Smooth muscle cell (in vitro differentiated cells): ENCODE measurements at regions not wholly inside any gene's neighbourhood (a gene's known extent, or its start where the extent isn't known, plus 50 kb on each side); places are given as distances from the start of the nearest gene placed in this dataset.

Experiments
- DNase-seq: peaks from one replicate; lab custom pipeline; 2025; ENCODE audit not compliant: unreplicated experiment; lab: John Stamatoyannopoulos, UW
- H2AFZ ChIP-seq: fragments of 200-600 bp; sonication (generic); 2 replicates; pipeline ENCODE4 v1.6.0; 2016; ENCODE audit warnings: antibody characterized with exemption, low read depth, mild to moderate bottlenecking
- H3F3A ChIP-seq: fragments of 200-600 bp; sonication (generic); 2 replicates; pipeline ENCODE4 v1.6.0; 2017; ENCODE audit warnings: antibody characterized with exemption, low read depth
- H3K27ac ChIP-seq: fragments of 200-600 bp; sonication (generic); 2 replicates; pipeline ENCODE4 v1.5.1; 2016; ENCODE audit warnings: low read depth, mild to moderate bottlenecking
- H3K27me3 ChIP-seq: fragments of 200-600 bp; sonication (generic); 2 replicates; pipeline ENCODE4 v1.6.1; 2016; ENCODE audit warnings: low read depth, mild to moderate bottlenecking
- H3K36me3 ChIP-seq: fragments of 200-600 bp; sonication (generic); 2 replicates; pipeline ENCODE4 v1.5.1; 2016; ENCODE audit warnings: low read depth
- H3K4me1 ChIP-seq: fragments of 200-600 bp; sonication (generic); 2 replicates; pipeline ENCODE4 v1.5.1; 2016; ENCODE audit warnings: low read depth
- H3K4me2 ChIP-seq: fragments of 200-600 bp; sonication (generic); 2 replicates; pipeline ENCODE4 v1.6.0; 2016; ENCODE audit warnings: mild to moderate bottlenecking
- H3K4me3 ChIP-seq: fragments of 200-600 bp; sonication (generic); 2 replicates; pipeline ENCODE4 v1.5.1; 2016; ENCODE audit warnings: mild to moderate bottlenecking
- H3K79me2 ChIP-seq: fragments of 200-600 bp; sonication (generic); 2 replicates; pipeline ENCODE4 v1.6.0; 2016; ENCODE audit warnings: low read depth, mild to moderate bottlenecking
- H3K9ac ChIP-seq: fragments of 200-600 bp; sonication (generic); 2 replicates; pipeline ENCODE4 v1.6.0; 2016; ENCODE audit warnings: low read depth
- H3K9me3 ChIP-seq: fragments of 200-600 bp; sonication (generic); replicated peaks from 2 replicates; pipeline ENCODE4 v1.5.1; 2016; ENCODE audit warnings: low read depth
- H4K20me1 ChIP-seq: fragments of 200-600 bp; sonication (generic); 2 replicates; pipeline ENCODE4 v1.6.0; 2016; ENCODE audit warnings: low read depth
- CTCF ChIP-seq: fragments of 200-600 bp; sonication (generic); IDR thresholded peaks from 2 replicates; pipeline ENCODE4 v1.5.1; 2017; ENCODE audit warnings: borderline replicate concordance, mild to moderate bottlenecking, antibody characterized with exemption; ENCODE audit not compliant: insufficient read depth, poor library complexity, severe bottlenecking
- WGBS: methylation state at CpG from one replicate; pipeline ENCODE4 v1.1.7; 2016; ENCODE audit warnings: low lambda C conversion rate; 5-methylcytosine and 5-hydroxymethylcytosine counted together

DNA sequence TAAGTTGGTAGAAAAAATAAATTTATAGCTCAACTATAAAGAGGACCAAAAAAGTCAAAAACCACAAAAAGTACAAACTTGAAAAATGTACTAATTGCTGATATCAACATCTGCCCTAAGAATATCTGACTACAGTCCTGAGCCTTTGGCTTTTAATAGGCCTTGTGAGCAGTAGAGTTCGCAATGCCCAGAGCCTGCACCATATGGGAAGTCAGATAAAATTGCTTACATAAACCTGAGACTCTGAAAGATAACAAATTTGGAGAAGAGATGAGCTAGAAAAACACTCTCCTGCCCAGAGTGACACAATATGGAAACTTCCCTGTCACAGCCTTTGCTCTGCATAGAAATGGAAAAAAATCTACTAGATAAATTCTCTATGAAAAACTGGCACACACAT, 368.0 kb upstream of the GRIN3A start:
- Histone ChIP-seq H3K27ac (no peak overlapping the region), H4K20me1 (no peaks in the 10 kb centered on the region), H3K9ac (no peak overlapping the region), H3K4me2 (no peak overlapping the region), H2AFZ (no peak overlapping the region), H3K4me3 (no peak overlapping the region), H3F3A (no peaks in the 10 kb centered on the region), H3K79me2 (no peaks in the 10 kb centered on the region), H3K27me3 (no peaks in the 10 kb centered on the region), H3K36me3 (no peaks in the 10 kb centered on the region), H3K9me3 (peaks cover 3% of the 10 kb centered on the region), H3K4me1 (no peaks in the 10 kb centered on the region)
- DNase-seq, result no peak
- no peak for TF ChIP-seq CTCF
- WGBS, result 58% methylated on average over 1 of the region's 1 CpG

DNA sequence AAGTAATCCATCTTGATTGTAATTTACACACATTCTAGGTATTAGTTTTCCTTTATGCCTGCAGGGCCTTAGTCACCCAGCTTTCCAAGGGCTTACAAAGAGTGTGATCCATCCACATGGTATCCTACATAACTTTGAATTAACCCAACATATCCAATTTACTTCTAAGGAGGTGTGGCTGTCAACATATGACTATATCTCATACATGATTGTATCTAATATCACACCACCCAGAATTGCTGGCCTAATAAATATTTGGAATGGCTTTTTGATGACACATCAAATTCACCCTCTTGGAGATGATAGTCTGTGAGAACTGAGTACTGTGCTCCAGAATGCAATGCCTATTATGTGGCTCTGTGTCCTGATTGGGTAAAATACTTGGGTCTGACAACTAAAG, 363.3 kb upstream of the GRIN3A start:
- no peak for TF ChIP-seq CTCF
- H3K36me3 ChIP-seq, result no peaks in the 10 kb centered on the region

DNA sequence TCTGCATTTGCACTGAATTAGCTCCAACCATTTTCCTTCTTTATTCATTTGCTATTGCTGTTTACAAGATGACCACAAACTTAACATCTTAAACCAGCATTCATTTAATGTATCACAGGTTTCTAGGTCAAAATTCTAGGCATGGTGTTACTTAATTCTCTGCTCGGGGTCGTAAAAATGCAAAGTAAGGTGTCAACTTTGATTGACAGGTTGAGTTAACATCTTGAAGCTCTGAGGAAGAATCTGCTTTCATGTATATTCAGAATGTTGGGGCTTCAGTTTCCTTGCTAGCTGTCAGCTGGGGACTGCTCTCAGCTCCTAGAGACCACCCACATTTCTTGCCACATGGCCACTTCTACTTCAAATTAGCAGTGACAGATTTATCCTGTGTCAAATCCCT, 348.7 kb upstream of the GRIN3A start:
- H3K4me2 ChIP-seq, result no peak overlapping the region

More for the DNA sequence above, 363.3 kb upstream of the GRIN3A start:
- H3K4me1 ChIP-seq, result no peaks in the 10 kb centered on the region
- no peaks in the 10 kb centered on the region for H4K20me1 ChIP-seq
- no peak overlapping the region for H3K27ac ChIP-seq
- H3K27me3 ChIP-seq, result no peaks in the 10 kb centered on the region
- H3K9me3 ChIP-seq, result peaks cover 3% of the 10 kb centered on the region
- no peak overlapping the region for H3K9ac ChIP-seq
- H3K4me2 ChIP-seq, result no peak overlapping the region
- no peak for DNase-seq
- H2AFZ ChIP-seq, result no peak overlapping the region
- no peaks in the 10 kb centered on the region for H3K79me2 ChIP-seq
- H3F3A ChIP-seq, result no peaks in the 10 kb centered on the region
- H3K4me3 ChIP-seq, result no peak overlapping the region

More for the DNA sequence above, 348.7 kb upstream of the GRIN3A start:
- no peaks in the 10 kb centered on the region for H3K9me3 ChIP-seq
- 68% methylated on average over 2 of the region's 2 CpGs for WGBS
- no peak overlapping the region for H3K27ac ChIP-seq
- no peaks in the 10 kb centered on the region for H3K79me2 ChIP-seq
- H3K36me3 ChIP-seq, result no peaks in the 10 kb centered on the region
- no peak for DNase-seq
- no peak overlapping the region for H3K9ac ChIP-seq
- H3K27me3 ChIP-seq, result no peaks in the 10 kb centered on the region
- no peaks in the 10 kb centered on the region for H3K4me1 ChIP-seq
- H2AFZ ChIP-seq, result no peak overlapping the region
- no peaks in the 10 kb centered on the region for H3F3A ChIP-seq
- no peaks in the 10 kb centered on the region for H4K20me1 ChIP-seq
- TF ChIP-seq CTCF, result no peak
- H3K4me3 ChIP-seq, result no peak overlapping the region
